Gastroesophageal sphincter (tissue), 4 donors: ENCODE measurements at regions not wholly inside any gene's neighbourhood (a gene's known extent, or its start where the extent isn't known, plus 50 kb on each side); places are given as distances from the start of the nearest gene placed in this dataset.

Source experiments
- ATAC-seq: fragments of 150-250 bp; one replicate; pipeline ENCODE4 v1.9.1; 2016; ENCODE audit warnings: mild to moderate bottlenecking, moderate library complexity
- H3K27ac ChIP-seq, 4 donors: fragments of 200-600 bp; sonication (generic) in 3 of 4; 1 replicate in 3 of 4; 2 replicates in 1 of 4; pipeline ENCODE4 v1.5.1; 2016 to 2019
- H3K27me3 ChIP-seq: fragments of 200-600 bp; sonication (generic); one replicate; pipeline ENCODE4 v1.5.1; 2019
- H3K36me3 ChIP-seq, 2 donors: fragments of 200-600 bp; sonication (generic); one replicate each; pipeline ENCODE4 v1.5.1; 2019; ENCODE audit warnings: control low read depth in 1 of 2
- H3K4me1 ChIP-seq, 3 donors: fragments of 200-600 bp; sonication (generic); 1 replicate in 2 of 3; 2 replicates in 1 of 3; pipeline ENCODE4 v1.5.1; 2016 to 2019; ENCODE audit warnings: control low read depth in 2 of 3
- H3K4me3 ChIP-seq, 2 donors: fragments of 200-600 bp; sonication (generic); one replicate each; pipeline ENCODE4 v1.5.1; 2019; ENCODE audit warnings: mild to moderate bottlenecking in 1 of 2, moderate library complexity in 1 of 2
- H3K9me3 ChIP-seq, 3 donors: fragments of 200-600 bp; sonication (generic); one replicate each; pipeline ENCODE4 v1.5.1; 2017 to 2019; ENCODE audit warnings: control low read depth in 2 of 3
- EP300 ChIP-seq: sonication (generic); formaldehyde crosslinking; IDR thresholded peaks from one replicate; pipeline ENCODE4 v1.6.1; 2017; ENCODE audit warnings: antibody characterized with exemption, mild to moderate bottlenecking
- POLR2A ChIP-seq, 2 donors: fragments of 450-650 bp; IDR thresholded peaks; one replicate each; pipeline ENCODE4 v1.6.1; 2017; ENCODE audit warnings: antibody characterized with exemption in 2 of 2, mild to moderate bottlenecking in 2 of 2, moderate library complexity in 1 of 2
- POLR2AphosphoS5 ChIP-seq: sonication (generic); formaldehyde crosslinking; IDR thresholded peaks from one replicate; pipeline ENCODE4 v1.6.1; 2017; ENCODE audit warnings: antibody characterized with exemption
- WGBS, 2 donors: methylation state at CpG; one replicate each; pipeline ENCODE4 v1.1.5; 2018; ENCODE audit warnings: low coverage in 1 of 2; 5-methylcytosine and 5-hydroxymethylcytosine counted together
- TF ChIP-seq, protein P1 (sequence below), 4 experiments: fragments of 200-600 bp in 2 of 4; fragments of 450-650 bp in 2 of 4; sonication (generic) in 1 of 4; IDR thresholded peaks; one replicate each; pipeline ENCODE4 v1.5.1; 2017 to 2019; ENCODE audit warnings: antibody characterized with exemption in 4 of 4, mild to moderate bottlenecking in 2 of 4, moderate library complexity in 2 of 4

DNA sequence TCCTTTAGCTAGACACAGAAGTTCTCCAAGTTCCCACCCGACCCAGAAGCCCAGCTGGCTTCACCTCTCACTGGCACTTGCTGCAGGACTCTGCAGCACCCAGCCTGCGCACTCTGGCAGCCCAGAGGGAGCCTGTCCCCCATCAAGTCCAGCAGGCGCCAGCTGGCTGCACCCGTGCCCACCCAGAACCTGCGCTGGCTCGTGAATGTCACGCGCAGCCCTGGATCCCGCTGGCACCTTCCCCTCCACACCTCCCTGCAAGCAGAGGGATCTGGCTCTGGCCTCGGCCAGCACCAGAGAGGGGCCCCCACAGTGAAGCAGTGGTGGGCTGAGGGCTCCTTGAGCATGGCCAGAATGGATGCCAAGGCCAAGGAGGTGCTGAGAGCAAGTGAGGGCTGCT, 187.6 kb upstream of the HAND2 start:
- Histone ChIP-seq H3K27ac (no peak overlapping the region), H3K27me3 (no peaks in the 10 kb centered on the region), H3K9me3 (peaks cover 0 to 21% (median 0%) of the 10 kb centered on the region in 3 donors), H3K4me1 (no peaks in the 10 kb centered on the region), H3K36me3 (no peaks in the 10 kb centered on the region), H3K4me3 (no peak overlapping the region)
- no CpG with 5 or more reads among the region's 10 CpGs for WGBS, 2 donors
- ATAC-seq = no peak
- TF ChIP-seq POLR2A (IDR thresholded peaks at IDR 0.05) (no peak), POLR2AphosphoS5 (no peak), EP300 (no peak)
- TF ChIP-seq, protein P1, sequence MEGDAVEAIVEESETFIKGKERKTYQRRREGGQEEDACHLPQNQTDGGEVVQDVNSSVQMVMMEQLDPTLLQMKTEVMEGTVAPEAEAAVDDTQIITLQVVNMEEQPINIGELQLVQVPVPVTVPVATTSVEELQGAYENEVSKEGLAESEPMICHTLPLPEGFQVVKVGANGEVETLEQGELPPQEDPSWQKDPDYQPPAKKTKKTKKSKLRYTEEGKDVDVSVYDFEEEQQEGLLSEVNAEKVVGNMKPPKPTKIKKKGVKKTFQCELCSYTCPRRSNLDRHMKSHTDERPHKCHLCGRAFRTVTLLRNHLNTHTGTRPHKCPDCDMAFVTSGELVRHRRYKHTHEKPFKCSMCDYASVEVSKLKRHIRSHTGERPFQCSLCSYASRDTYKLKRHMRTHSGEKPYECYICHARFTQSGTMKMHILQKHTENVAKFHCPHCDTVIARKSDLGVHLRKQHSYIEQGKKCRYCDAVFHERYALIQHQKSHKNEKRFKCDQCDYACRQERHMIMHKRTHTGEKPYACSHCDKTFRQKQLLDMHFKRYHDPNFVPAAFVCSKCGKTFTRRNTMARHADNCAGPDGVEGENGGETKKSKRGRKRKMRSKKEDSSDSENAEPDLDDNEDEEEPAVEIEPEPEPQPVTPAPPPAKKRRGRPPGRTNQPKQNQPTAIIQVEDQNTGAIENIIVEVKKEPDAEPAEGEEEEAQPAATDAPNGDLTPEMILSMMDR (IDR thresholded peaks at IDR 0.05) = no peak

DNA sequence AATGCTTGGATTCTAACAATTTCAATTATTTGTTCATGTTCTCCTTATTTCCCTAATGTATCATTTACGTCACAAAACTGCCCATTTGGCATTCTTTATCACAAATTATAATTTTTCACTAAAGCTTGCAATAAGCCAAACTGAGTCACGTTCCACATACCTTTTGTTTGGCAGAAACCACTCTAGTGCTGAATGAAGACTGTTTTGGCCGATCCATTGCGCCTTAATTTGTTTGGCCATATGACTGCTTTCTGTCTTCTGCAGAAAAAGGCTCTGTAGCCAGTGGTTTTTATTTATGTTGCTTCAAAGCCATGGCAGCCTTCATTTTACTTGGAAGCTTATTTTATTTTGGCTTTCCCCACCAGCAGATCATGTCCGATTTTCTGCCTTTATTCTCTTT, 184.4 kb upstream of the HAND2 start:
- H3K27ac ChIP-seq = no peak overlapping the region
- no peak for ATAC-seq

DNA sequence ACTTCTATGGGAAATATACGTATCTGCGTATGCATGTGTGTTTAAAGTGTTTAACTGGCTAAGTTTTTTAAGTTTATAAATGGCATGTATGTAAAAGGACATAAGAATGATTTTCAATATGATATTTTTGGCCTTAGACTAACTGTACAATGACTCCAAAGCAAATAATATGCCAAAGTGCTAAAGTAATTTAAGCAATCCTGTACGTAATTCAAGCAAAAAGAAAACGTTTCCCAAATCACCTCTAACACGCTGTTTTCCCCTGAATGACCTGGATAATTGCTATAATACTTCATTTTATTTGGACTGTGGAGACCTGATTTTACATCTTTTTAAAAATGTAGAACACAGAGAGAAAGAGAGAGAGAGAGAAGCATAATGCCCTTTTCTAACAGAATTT, 183.0 kb upstream of the HAND2 start:
- no peak for ATAC-seq
- Histone ChIP-seq H3K4me1 (no peaks in the 10 kb centered on the region), H3K27ac (no peak overlapping the region), H3K9me3 (peaks cover 0 to 6% (median 0%) of the 10 kb centered on the region in 3 donors), H3K4me3 (no peak overlapping the region), H3K36me3 (no peaks in the 10 kb centered on the region), H3K27me3 (no peaks in the 10 kb centered on the region)
- TF ChIP-seq, protein P1 (IDR thresholded peaks at IDR 0.05) = no peak
- no peak for TF ChIP-seq EP300
- TF ChIP-seq POLR2A (IDR thresholded peaks at IDR 0.05) = no peak
- TF ChIP-seq POLR2AphosphoS5 = no peak
- WGBS, 2 donors = 85 to 90% methylated on average over 4 to 5 of the region's 5 CpGs

More for the DNA sequence above, 184.4 kb upstream of the HAND2 start:
- H3K4me3 ChIP-seq = no peak overlapping the region
- H3K27me3 ChIP-seq = no peaks in the 10 kb centered on the region
- no peaks in the 10 kb centered on the region for H3K4me1 ChIP-seq
- 60 to 69% methylated on average over 5 of the region's 5 CpGs for WGBS, 2 donors
- TF ChIP-seq, protein P1 (IDR thresholded peaks at IDR 0.05) = no peak
- peaks cover 0 to 19% (median 0%) of the 10 kb centered on the region in 3 donors for H3K9me3 ChIP-seq
- no peaks in the 10 kb centered on the region for H3K36me3 ChIP-seq

GRCh38 chr4:173707658-173708419, 177.8 kb upstream of the HAND2 start:
- Histone ChIP-seq H3K4me3 (no peak overlapping the region), H3K36me3 (no peaks in the 10 kb centered on the region), H3K4me1 (no peaks in the 10 kb centered on the region), H3K27ac (no peak overlapping the region), H3K27me3 (no peaks in the 10 kb centered on the region), H3K9me3 (no peaks in the 10 kb centered on the region)
- WGBS, 2 donors = 83 to 94% methylated on average over 2 of the region's 2 CpGs
- TF ChIP-seq, protein P1 (IDR thresholded peaks at IDR 0.05) = no peak
- no peak for TF ChIP-seq EP300
- no peak for TF ChIP-seq POLR2A (IDR thresholded peaks at IDR 0.05)
- TF ChIP-seq POLR2AphosphoS5 = no peak
- ATAC-seq = no peak

DNA sequence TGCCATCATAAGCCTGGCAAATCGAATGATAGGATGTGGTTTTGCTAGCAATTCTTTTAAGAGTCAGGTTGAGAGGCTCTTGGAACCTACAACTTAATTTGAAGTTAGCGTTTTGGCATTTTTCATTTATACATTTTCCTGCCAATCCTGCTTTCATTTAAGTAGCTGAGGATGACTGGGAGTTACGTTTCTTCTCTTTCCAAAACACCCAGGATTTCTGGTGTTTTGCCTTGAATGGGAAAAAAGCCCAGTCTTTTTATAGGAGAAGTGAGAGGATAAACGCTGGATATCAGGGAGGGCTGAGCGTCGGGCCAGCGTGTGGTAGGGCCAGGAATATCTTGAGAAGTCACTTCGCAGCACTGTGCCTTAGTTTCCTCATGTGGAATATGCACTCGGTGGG, 174.2 kb upstream of the HAND2 start:
- Histone ChIP-seq H3K27ac (no peak overlapping the region), H3K36me3 (no peaks in the 10 kb centered on the region), H3K4me3 (no peak overlapping the region), H3K27me3 (no peaks in the 10 kb centered on the region), H3K9me3 (no peaks in the 10 kb centered on the region), H3K4me1 (no peaks in the 10 kb centered on the region)
- no peak for ATAC-seq
- TF ChIP-seq POLR2A (IDR thresholded peaks at IDR 0.05) = no peak
- TF ChIP-seq POLR2AphosphoS5 = no peak
- TF ChIP-seq, protein P1 (IDR thresholded peaks at IDR 0.05) = no peak
- TF ChIP-seq EP300 = no peak
- WGBS, 2 donors = 64 to 70% methylated on average over 3 to 9 of the region's 9 CpGs
